Fibroblast of lung (primary cell): ENCODE measurements at regions not wholly inside any gene's neighbourhood (a gene's known extent, or its start where the extent isn't known, plus 50 kb on each side); places are given as distances from the start of the nearest gene placed in this dataset.
"Not testable (repeated sequence)": the region's sequence is repeated elsewhere in the genome, so short reads cannot be mapped to it uniquely, and the experiment has no call there.

ENCODE experiments used
- EZH2 ChIP-seq: IDR thresholded peaks from 2 replicates; pipeline ENCODE4 v1.5.1; 2012; ENCODE audit warnings: low read length, control low read depth, mild to moderate bottlenecking; ENCODE audit errors: missing control alignments
- TF ChIP-seq, protein P1 (sequence below), 2 donors: IDR thresholded peaks in 1 of 2; conservative IDR thresholded peaks in 1 of 2; 1 replicate in 1 of 2; 2 replicates in 1 of 2; pipeline ENCODE4 v1.5.1; 2011 to 2012; ENCODE audit warnings: low read length in 2 of 2, control low read depth in 1 of 2, inconsistent platforms in 1 of 2, low read depth in 1 of 2, mild to moderate bottlenecking in 1 of 2

DNA sequence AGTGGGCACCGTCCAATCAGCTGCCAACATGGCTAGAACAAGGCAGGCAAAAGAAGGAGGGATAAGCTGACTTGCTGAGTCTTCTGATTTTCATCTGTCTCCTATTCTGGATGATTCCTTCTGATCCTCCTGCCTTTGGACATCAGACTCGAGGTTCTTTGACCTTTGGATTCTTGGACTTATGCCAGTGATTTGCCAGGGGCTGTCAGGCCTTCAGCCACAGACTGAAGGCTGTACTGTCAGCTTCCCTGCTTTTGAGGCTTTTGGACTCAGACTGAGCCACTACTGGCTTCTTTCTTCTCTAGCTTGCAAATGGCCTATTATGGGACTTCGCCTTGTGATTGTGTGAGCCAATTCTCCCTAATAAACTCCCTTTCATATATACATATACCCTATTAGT, 146.8 kb upstream of the IFNE start:
- TF ChIP-seq, protein P1, sequence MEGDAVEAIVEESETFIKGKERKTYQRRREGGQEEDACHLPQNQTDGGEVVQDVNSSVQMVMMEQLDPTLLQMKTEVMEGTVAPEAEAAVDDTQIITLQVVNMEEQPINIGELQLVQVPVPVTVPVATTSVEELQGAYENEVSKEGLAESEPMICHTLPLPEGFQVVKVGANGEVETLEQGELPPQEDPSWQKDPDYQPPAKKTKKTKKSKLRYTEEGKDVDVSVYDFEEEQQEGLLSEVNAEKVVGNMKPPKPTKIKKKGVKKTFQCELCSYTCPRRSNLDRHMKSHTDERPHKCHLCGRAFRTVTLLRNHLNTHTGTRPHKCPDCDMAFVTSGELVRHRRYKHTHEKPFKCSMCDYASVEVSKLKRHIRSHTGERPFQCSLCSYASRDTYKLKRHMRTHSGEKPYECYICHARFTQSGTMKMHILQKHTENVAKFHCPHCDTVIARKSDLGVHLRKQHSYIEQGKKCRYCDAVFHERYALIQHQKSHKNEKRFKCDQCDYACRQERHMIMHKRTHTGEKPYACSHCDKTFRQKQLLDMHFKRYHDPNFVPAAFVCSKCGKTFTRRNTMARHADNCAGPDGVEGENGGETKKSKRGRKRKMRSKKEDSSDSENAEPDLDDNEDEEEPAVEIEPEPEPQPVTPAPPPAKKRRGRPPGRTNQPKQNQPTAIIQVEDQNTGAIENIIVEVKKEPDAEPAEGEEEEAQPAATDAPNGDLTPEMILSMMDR (conservative IDR thresholded peaks at IDR 0.05 in 1 of 2, IDR thresholded peaks at IDR 0.05 in 1 of 2; ENCODE audit: low read depth in 1 of 2, low read length in 2 of 2): not testable (repeated sequence)
- not testable (repeated sequence) for TF ChIP-seq EZH2
